HG02884 (cell line): ENCODE measurements at regions not wholly inside any gene's neighbourhood (a gene's known extent, or its start where the extent isn't known, plus 50 kb on each side); places are given as distances from the start of the nearest gene placed in this dataset.
"Not testable (repeated sequence)": the region's sequence is repeated elsewhere in the genome, so short reads cannot be mapped to it uniquely, and the experiment has no call there.

Experiments used
- ATAC-seq: cut with Tn5 transposase; IDR thresholded peaks from one replicate; pipeline ENCODE4 v1.9.1; 2021; ENCODE audit warnings: mild to moderate bottlenecking, moderate library complexity; ENCODE audit not compliant: unreplicated experiment

DNA sequence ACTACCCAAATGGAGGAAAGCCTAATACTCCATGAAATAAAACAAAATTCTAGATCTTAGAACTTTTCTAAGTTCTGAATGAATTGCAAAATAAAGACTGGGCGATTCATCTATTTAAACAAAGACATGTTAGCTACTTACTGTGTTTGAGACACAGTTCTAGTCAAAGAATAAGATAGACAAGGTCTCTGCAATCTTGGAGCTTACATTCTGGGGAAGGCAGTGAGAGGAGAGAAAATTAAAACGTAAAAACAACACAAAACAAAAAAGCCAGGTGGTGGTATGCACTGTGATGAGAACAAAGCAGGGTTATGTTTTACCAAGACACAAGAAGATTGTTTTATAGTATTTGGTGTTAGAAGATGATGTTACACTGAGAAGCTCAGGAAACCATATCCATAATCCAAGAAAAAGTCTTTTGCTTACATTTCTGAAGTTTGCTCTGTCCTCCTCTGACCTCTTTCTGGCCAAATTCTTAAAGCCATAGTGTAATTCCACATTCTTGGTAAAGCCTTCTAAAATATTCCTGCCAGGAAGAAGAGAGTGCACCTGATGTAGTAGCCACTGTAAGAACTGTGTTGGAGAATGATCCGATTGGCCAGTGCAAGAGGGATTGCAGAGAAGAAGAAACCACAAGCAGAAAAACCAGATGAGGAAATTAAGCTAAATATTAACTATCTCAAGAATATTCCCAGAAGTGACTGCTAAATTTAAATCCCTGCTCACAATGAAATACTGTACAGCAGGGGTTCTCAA, 218.4 kb downstream of the PCSK1 start:
- ATAC-seq: no peak

DNA sequence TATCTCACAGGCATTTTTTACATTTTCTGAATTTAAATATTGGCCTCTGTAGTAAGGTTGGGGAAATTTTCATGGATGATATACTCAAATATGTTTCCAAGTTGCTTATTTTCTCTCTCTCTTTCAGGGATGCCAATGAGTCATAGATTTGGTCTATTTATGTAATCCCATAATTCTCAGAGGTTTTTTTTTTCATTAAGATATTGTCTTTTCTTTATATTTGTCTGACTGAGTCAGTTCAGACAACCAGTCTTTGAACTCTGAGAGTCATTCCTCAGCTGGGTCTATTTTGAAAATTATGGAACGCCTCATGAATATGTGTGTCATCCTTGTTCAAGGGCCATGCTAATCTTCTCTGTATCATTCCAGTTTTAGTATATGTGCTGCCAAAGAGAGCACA, 223.2 kb downstream of the PCSK1 start:
- ATAC-seq: no peak

DNA sequence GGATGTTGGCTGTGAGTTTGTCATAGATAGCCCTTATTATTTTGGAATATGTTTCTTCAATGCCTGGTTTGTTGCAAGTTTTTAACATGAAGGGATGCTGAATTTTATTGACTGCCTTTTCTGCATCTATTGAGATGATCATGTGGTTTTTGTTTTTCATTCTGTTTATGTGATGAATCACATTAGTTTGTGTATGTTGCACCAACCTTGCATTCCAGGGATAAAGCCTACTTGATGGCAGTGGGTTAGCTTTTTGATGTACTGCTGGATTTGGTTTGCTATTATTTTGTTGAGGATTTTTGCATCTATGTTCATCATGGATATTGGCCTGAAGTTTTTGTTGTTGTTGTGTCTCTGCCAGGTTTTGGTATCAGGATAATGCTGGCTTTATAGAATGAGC, 225.6 kb downstream of the PCSK1 start:
- ATAC-seq: no peak

DNA sequence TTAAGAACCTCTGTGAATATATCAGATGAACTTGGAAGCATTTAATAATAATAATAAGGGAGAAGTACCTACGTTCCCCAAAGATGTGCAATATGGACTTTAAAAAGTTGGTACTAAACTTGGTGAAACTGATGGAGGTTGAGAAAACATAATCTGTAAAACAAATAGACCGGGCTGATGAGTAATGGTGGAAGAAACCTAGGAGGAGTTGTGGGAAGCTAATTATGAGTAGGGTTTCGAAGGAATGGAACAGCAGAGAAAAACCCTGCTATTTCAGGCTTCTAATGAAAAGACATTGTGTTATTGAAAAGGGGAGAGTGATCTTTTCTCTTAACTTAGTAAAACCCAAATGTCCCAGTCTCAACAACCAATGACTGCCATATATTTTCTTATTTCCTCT, 229.3 kb downstream of the PCSK1 start:
- no peak for ATAC-seq

DNA sequence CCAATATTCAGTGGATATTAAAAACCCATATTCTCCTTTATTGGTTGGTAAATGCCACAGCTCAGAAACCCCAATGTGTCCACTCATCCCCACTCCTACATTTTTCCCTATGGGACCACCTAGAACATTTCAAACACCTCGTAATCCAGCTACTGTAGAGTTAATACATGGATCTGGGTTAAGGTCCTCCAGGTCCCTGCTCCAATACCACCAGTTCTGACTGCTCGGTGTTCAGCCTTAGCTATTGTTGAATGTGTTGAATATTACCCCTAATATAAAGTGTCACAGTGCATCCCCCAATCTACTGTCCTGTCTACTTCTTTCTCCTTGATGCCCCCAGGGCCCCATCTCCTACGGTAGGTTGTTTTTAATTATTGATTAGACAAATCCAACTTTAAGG, 231.5 kb downstream of the PCSK1 start:
- no peak for ATAC-seq

DNA sequence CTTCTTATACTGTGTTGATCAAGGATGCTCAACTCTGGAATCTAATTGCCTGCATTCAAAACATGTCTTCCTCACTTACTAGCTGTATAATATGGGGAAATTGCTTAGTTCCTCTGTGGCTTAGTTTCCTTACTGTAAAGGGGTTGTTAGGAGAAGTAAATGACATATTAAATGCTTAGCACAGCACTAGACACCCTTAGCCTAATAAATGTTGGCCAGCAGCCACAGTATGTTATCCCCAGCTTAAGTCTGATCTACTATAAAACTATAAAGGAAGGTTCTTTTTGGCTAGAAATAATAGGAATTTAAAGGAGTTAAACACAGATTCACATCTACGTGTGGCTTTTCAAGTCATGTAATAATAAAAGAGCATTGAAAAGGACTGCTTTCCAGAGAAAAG, 232.4 kb downstream of the PCSK1 start:
- ATAC-seq: no peak

DNA sequence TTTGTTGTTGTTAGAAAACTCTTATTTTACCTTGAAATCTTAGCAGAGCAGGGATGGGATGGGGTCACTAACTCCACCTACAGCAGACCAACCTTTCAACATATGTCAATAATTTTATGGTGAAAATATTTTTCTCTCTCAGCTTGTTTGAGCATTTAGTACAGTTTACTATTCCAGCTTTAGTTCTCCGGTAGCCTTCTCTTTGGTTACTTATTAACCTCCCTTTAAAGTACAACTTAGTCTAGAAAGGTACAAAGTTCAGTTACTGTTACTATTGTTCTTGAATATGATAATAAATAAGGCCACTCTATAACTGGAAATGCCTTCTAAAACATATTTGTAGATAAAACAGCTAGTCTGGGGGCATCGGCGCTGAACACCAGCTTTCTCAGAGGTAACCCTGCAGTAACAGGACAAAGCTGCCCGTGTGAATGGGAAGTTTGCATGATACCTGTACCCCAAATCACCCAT, 233.3 kb downstream of the PCSK1 start:
- ATAC-seq: no peak

DNA sequence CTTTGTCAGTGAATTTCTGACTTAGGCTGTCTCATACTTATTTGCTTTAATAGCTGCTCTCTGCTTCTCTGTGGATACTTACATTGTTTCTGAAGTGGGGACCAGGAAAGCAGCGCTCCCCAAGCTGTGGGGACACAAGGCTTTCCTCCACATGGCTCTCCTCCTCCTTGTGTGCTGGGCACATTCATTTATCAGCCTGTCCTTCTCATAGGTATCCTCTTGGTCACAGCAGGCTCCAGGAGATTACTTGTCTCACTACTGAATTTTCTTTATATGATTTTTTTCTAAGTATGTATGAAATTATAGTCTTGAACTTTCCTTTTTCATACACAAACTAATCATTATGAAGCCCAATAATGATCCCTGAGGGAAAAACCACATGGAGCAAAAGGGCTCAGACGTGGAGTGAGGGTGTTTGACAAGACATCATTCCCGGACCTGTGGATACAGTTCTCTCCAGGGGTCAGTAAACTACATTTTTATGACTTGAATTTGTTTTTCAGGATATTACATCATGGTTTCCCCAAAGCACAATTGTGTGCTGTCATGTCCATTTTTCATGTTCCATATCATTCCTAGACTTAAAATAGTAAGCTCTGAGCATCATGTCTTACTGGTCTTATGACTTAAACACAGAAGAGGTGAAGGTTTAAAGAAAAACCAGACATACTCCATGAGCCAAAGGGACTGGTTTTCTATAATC, 234.5 kb downstream of the PCSK1 start:
- ATAC-seq: no peak

DNA sequence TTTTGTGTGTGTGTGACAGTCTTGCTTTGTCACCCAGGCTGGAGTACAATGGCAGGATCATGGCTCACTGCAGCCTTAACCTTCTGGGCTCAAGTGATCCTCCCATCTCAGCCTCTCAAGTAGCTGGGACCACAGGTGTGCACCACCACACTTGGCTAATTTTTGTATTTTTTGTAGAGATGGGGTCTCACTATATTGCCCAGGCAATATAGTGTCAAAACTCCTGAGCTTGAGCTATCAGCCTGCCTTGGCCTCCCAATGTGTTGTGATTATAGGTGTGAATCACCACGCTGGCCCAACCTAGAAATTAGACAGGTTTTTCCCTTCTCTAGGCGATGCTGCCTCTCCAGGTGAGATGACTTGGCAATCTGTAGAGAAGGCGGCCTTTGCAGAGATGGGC, 235.3 kb downstream of the PCSK1 start:
- ATAC-seq: not testable (repeated sequence)

DNA sequence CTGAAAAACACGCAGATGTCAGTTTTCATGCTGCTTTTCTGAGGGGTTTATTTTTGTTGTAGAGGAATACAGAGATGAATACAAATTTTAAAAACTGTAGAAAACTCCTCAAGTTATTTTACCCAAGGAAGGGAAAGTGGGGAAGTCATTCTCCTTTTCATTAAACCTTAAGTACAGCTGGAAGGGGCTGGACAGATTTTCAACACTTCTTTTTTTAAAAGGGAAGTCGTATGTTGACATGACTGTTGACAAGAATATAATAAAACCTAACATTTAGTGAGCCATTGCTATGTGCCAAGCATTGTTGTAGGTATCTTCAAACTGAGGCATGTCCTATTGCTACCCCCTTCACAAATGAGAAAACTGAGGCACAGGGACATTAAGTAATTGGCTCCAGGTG, 235.7 kb upstream of the ELL2 start:
- no peak for ATAC-seq

DNA sequence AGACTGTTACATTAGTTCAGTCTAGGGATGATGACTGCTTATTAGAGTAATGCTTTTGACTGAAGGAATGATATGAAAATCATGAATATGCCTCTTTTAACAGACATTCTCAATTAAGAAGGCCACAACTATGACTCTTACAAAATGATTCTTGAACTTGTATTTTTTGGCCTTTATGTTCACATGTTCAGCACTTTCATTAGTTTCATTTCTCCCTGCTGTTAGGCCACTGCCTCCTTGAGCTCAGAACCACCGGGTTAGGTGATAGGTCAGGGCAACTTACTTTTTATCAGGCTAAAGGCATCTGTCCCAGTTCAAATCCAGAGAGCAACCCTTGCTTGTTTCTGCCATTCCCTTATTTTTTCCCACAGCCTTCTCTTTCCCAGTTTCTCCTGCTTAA, 235.2 kb upstream of the ELL2 start:
- no peak for ATAC-seq

DNA sequence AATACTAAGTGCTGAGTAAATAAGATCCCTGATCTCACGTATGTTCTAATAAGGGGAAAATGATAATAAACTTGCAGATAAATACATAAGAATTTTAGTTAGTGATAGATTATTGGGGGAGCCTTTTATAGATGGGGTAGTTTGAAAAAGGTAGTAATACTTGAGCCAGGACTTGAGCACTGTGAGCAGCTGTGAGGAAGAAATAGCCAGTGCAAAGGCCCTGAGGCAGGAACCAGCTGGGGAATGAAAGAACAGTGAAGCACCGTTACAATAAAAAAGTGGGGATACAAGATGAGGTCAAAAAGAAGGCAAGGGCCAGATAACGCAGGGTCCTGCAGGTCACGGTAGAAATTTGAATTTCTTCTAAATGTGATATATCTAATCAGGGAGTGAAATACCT, 234.8 kb upstream of the ELL2 start:
- no peak for ATAC-seq

DNA sequence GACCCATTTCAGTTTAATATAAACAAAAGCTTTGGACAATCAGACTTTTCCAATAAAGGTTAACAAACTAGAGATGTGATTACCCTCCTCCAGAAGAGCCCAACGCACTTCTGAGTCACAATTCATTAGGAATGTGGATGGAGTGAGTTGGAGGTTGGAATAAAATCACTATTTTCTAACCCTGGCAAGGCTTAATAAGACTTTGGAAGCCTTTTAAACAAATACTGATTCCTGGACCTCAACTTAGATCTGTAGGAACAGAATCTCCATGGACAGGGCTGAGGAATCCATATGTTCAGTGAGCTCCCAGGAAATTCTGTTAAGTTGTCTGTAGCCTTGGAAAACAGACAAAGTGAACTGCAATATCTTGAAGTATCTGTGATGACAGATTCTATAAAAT, 233.5 kb upstream of the ELL2 start:
- no peak for ATAC-seq

DNA sequence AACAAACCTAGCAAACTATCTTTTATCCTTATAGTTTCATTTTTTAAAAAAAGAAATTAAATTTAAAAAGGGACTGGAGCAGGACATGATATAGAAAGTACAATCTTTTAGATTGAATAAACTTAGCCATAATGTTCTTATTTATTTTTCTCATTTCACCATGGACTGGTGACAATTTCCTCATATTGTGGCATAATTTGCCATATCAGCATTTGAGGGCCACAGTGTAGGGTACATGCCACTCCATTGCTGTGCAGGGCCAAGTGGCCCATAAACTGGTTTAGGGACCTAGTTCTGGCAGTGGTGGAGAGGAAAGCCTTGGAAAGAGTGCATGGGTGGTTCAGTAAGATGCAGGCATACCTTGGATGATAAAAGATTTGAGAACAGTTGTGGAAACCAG, 232.9 kb upstream of the ELL2 start:
- ATAC-seq: no peak

DNA sequence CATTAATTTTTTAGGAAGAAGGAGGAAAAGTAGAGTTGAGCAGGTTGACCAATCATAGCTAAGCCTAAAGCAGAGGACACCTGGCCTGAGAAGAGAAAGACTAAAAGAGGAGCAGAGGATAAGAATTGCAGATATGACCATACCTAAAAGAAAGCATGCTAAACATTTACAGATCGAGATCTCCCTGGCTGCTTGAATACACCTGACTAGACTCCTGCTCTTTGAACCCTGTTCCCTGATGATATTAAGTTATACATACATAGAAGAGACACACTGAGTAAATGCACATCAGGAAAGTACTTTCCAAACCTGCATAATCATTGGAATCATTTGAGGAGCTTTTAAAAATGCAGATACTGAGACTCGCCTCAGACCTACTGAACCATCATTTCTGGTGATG, 232.3 kb upstream of the ELL2 start:
- ATAC-seq: no peak

DNA sequence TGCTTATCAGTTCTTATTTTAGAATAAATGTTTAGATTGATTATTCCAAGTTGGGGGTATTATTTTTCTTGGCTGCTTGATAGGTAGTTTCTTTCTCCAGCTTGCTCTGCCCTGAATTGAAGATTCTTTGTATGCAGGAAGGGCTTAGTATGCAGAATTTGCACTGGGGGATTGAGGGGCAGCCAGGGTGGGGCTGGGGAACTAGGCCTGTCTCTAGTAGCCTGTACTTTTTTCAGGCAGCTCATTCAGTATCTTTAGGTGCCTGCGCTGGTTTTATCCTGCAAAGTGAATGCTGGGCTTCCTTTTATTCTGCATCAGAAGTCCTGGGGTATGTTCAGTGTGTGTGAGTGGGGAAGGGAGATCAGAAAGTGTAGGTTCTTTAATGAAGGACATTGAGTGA, 228.3 kb upstream of the ELL2 start:
- no peak for ATAC-seq

DNA sequence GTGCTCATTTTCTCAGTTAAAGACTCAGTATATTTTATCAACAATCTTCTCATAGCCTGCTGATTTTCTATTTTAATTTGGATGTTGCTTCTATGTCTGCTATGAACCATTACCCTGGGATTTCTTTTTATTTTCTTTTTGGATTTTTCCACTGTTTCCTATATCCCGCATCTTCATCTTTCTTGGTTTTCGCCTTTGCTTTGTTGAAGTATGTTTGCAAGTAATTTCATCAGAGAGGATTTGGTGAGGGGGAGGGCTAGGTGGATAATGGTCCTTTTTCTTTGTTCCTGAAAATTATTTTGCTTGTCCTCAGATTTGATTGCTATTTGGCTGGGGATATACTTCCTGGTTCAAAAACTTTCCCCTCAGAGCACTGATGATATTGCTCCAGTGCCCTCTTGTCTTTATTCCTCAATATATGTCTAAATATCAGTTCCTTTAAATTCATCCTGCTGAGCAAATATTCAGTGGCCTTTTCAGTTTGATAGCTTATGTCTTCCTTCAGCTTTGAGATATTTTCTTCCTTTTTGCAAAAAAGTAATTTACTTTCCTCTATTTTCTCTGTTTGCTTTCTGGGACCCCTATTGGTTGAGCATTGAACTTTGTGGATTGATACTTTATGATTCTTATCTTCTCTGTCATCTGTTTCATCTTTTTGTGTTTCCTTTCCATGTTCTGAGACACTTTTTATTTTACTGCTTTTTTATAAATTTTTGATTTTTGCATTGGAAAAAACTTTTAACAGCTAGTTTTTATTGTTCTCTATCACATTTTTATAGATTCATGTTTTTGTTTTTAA, 227.6 kb upstream of the ELL2 start:
- ATAC-seq: no peak

DNA sequence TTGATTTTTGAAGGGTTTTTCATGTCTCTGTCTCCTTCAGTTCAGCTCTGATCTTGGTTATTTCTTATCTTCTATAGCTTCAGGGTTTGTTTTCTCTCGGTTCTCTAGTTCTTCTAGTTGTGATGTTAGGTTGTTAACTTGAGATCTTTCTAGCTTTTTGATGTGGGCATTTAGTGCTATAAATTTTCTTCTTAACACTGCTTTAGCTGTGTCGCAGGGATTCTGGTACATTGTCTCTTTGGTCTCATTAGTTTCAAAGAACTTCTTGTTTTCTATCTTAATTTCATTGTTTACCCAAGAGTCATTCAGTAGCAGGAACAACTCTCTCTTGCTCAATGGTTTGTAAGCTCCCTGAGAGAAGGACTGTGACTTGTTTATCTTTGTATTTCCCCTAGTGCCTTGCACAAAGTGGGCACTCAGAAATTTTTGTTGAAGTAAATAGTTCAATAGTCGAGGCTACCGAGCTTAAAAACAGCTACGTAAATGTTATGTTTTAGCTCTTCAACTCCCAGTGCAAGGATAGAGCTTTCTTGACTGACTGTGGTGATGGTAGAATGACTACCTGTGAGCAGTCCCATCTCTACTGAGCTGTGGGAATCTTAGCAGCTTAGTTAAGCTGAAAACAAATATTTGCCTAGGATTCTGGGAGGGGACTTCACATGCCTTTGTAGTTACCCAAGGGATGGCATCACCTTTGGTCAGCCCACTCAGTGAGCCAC, 225.8 kb upstream of the ELL2 start:
- ATAC-seq: no peak

DNA sequence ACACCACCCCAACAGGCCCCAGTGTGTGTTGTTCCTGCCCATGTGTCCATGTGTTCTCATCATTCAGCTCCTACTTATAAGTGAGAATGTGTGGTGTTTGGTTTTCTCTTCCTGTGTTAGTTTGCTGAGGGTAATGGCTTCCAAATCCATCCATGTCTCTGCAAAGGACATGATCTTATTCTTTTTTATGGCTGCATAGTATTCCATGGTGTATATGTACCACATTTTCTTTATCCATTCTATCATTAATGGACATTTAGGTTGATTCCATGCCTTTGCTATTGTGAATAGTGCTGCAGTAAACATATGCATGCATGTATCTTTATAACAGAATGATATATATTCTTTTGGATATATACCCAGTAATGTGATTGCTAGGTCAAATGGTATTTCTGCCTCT, 222.9 kb upstream of the ELL2 start:
- not testable (repeated sequence) for ATAC-seq

DNA sequence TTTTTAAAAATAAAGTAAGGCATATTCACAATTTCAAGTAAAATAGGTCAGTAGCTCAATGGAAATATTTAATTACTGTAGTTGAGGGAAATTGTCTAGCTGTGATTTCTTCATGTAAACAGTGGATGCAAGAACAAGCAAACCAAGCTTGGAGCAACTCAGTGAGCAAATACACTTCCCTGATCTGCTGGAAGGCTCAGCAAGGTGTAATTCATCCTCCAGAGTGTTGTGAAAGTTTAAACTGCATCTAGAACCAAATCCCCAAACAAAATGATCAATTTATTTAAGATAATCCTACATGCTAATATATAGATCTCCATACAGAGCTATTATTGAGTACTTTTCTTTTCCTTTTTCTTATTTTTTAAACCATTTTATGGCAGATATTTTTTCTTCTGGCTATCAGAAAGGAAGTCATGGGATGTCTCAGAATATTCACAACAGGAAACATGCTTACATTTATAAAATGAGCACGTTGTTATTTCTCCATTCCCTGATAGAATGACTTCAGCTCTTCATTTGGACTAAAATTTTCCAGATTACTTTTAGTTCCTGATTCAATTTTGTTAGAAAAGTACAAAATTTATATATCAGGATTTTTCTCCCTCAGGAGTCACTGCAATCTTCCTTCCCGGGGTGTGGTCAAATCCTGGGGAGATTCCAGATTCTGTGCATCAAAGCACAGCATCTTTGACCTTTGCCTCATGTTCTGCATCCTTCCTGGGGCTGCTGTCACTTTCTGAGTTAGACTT, 219.2 kb upstream of the ELL2 start:
- ATAC-seq: no peak
